ENCODE measurements at regions not wholly inside any gene's neighbourhood (a gene's known extent, or its start where the extent isn't known, plus 50 kb on each side); places are given as distances from the start of the nearest gene placed in this dataset.

GRCh38 chr15:29903785-29904464, 81.7 kb upstream of the TJP1 start:
- ChIA-PET CTCF (interaction anchor here (1.2 to 1.8 kb wide), 2 partner anchors 22 to 171 kb away, joined by 3 to 10 read pairs; no protein-coding TSS in a partner anchor), POLR2A (no interaction called here)
- H3K9me3 ChIP-seq (ENCODE audit: control insufficient read depth, insufficient read depth, low read length): no peaks in the 10 kb centered on the region
- H3K4me3 ChIP-seq (ENCODE audit: low read depth, low read length): no peak overlapping the region
- TF ChIP-seq, protein P1, sequence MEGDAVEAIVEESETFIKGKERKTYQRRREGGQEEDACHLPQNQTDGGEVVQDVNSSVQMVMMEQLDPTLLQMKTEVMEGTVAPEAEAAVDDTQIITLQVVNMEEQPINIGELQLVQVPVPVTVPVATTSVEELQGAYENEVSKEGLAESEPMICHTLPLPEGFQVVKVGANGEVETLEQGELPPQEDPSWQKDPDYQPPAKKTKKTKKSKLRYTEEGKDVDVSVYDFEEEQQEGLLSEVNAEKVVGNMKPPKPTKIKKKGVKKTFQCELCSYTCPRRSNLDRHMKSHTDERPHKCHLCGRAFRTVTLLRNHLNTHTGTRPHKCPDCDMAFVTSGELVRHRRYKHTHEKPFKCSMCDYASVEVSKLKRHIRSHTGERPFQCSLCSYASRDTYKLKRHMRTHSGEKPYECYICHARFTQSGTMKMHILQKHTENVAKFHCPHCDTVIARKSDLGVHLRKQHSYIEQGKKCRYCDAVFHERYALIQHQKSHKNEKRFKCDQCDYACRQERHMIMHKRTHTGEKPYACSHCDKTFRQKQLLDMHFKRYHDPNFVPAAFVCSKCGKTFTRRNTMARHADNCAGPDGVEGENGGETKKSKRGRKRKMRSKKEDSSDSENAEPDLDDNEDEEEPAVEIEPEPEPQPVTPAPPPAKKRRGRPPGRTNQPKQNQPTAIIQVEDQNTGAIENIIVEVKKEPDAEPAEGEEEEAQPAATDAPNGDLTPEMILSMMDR (IDR thresholded peaks at IDR 0.05; ENCODE audit: low read depth, low read length): no peak
- no peaks in the 10 kb centered on the region for H3K27me3 ChIP-seq (ENCODE audit: control insufficient read depth, insufficient read depth, low read length)
- no peak for DNase-seq (ENCODE audit: low read depth, low spot score)
- no peak overlapping the region for H3K27ac ChIP-seq (ENCODE audit: low read depth, low read length)

GRCh38 chr15:29903028-29903427, 80.8 kb upstream of the TJP1 start:
- ChIA-PET POLR2A (no interaction called here), CTCF (interaction anchor here (1.2 to 1.8 kb wide), 2 partner anchors 23 to 172 kb away, joined by 3 to 10 read pairs; no protein-coding TSS in a partner anchor)
- Histone ChIP-seq H3K9me3 (ENCODE audit: control insufficient read depth, insufficient read depth, low read length) (no peaks in the 10 kb centered on the region), H3K4me3 (ENCODE audit: low read depth, low read length) (no peak overlapping the region), H3K27ac (ENCODE audit: low read depth, low read length) (no peak overlapping the region), H3K27me3 (ENCODE audit: control insufficient read depth, insufficient read depth, low read length) (no peaks in the 10 kb centered on the region)
- TF ChIP-seq, protein P1 (IDR thresholded peaks at IDR 0.05; ENCODE audit: low read depth, low read length): no peak
- DNase-seq (ENCODE audit: low read depth, low spot score): no peak

GRCh38 chr15:29900237-29901189, 78.2 kb upstream of the TJP1 start:
- peaks cover 8% of the 10 kb centered on the region for H3K9me3 ChIP-seq (ENCODE audit: control insufficient read depth, insufficient read depth, low read length)
- peak overlapping the region; percentile 11 for H3K27ac ChIP-seq (ENCODE audit: low read depth, low read length)
- TF ChIP-seq, protein P1 (IDR thresholded peaks at IDR 0.05; ENCODE audit: low read depth, low read length): no peak
- no peaks in the 10 kb centered on the region for H3K27me3 ChIP-seq (ENCODE audit: control insufficient read depth, insufficient read depth, low read length)
- H3K4me3 ChIP-seq (ENCODE audit: low read depth, low read length): no peak overlapping the region
- ChIA-PET POLR2A (no interaction called here), CTCF (no interaction called here)
- no peak for DNase-seq (ENCODE audit: low read depth, low spot score)

GRCh38 chr15:29896062-29896461, 73.8 kb upstream of the TJP1 start:
- Histone ChIP-seq H3K27me3 (ENCODE audit: control insufficient read depth, insufficient read depth, low read length) (no peaks in the 10 kb centered on the region), H3K9me3 (ENCODE audit: control insufficient read depth, insufficient read depth, low read length) (peaks cover 8% of the 10 kb centered on the region), H3K4me3 (ENCODE audit: low read depth, low read length) (no peak overlapping the region), H3K27ac (ENCODE audit: low read depth, low read length) (no peak overlapping the region)
- CTCF ChIA-PET: no interaction called here
- no peak for DNase-seq (ENCODE audit: low read depth, low spot score)
- TF ChIP-seq, protein P1 (IDR thresholded peaks at IDR 0.05; ENCODE audit: low read depth, low read length): no peak
- POLR2A ChIA-PET: no interaction called here

- CTCF ChIA-PET: interaction anchor here (2.4 kb wide), 1 partner anchor 35 kb away, joined by 9 read pairs; no protein-coding TSS in a partner anchor
- Histone ChIP-seq H3K27me3 (ENCODE audit: control insufficient read depth, insufficient read depth, low read length) (no peaks in the 10 kb centered on the region), H3K9me3 (ENCODE audit: control insufficient read depth, insufficient read depth, low read length) (no peaks in the 10 kb centered on the region), H3K4me3 (ENCODE audit: low read depth, low read length) (no peak overlapping the region), H3K27ac (ENCODE audit: low read depth, low read length) (no peak overlapping the region)
- POLR2A ChIA-PET: no interaction called here
- TF ChIP-seq, protein P1 (IDR thresholded peaks at IDR 0.05; ENCODE audit: low read depth, low read length): no peak
- no peak for DNase-seq (ENCODE audit: low read depth, low spot score)
Measured at GRCh38 chr15:29891096-29891457, 68.8 kb upstream of the TJP1 start.

All from AG04450 (cell line).